Brain microvascular endothelial cell (primary cell): ENCODE measurements at regions not wholly inside any gene's neighbourhood (a gene's known extent, or its start where the extent isn't known, plus 50 kb on each side); places are given as distances from the start of the nearest gene placed in this dataset.

ENCODE experiments used
- DNase-seq: peaks from one replicate; pipeline ENCODE4 v3.0.0-alpha.2; 2020
- H3K27ac ChIP-seq: fragments of 250-450 bp; sonication (Bioruptor Pico); 2 replicates; pipeline ENCODE4 v1.5.1; 2020; ENCODE audit warnings: mild to moderate bottlenecking, moderate library complexity
- H3K27me3 ChIP-seq: fragments of 250-450 bp; sonication (Bioruptor Pico); replicated peaks from 2 replicates; pipeline ENCODE4 v1.5.1; 2020; ENCODE audit warnings: mild to moderate bottlenecking
- H3K36me3 ChIP-seq: fragments of 250-450 bp; sonication (Bioruptor Pico); replicated peaks from 2 replicates; pipeline ENCODE4 v1.5.1; 2020; ENCODE audit warnings: mild to moderate bottlenecking
- H3K4me3 ChIP-seq: 2 replicates; pipeline ENCODE4 v1.5.1; 2011; ENCODE audit warnings: low read depth, mild to moderate bottlenecking, control low read depth, low read length, moderate library complexity
- in situ Hi-C: cut with HindIII; loops from 2 replicates; pipeline ENCODE4 v1.10.0; 2017; ENCODE audit warnings: low sequenced_read_pairs, low pct_ligation_motif_present
- TF ChIP-seq, protein P1 (sequence below): IDR thresholded peaks from 2 replicates; pipeline ENCODE4 v1.5.1; 2011; ENCODE audit warnings: low read depth, mild to moderate bottlenecking, moderate library complexity, low read length, control low read depth, inconsistent platforms; ENCODE audit errors: missing control alignments

DNA sequence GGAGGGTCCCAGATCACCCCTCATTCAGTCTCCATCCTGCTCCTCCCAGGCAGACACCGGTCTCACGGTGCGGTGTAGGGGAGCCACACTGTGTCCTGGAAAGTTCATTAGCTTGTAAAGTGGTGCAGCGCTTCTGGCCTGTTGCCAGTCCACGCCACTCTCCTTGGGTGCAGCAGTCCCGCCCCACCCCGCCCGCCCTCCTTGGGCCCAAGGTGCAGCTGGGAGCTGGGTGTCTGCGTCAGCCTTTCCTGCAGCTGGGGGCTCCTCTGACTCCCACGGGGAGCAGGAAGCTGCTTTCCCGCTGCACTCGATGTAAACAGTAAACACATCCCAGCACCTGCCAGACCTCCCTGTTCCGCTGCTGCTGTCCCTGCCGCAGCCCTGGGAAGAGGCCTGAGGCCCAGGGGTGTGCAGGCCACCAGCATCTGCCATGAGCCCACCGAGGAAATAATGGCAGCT, 53.8 kb upstream of the ASB18 start:
- in situ Hi-C loops: no loop called here
- no peaks in the 10 kb centered on the region for H3K27me3 ChIP-seq
- no peak overlapping the region for H3K4me3 ChIP-seq
- TF ChIP-seq, protein P1, sequence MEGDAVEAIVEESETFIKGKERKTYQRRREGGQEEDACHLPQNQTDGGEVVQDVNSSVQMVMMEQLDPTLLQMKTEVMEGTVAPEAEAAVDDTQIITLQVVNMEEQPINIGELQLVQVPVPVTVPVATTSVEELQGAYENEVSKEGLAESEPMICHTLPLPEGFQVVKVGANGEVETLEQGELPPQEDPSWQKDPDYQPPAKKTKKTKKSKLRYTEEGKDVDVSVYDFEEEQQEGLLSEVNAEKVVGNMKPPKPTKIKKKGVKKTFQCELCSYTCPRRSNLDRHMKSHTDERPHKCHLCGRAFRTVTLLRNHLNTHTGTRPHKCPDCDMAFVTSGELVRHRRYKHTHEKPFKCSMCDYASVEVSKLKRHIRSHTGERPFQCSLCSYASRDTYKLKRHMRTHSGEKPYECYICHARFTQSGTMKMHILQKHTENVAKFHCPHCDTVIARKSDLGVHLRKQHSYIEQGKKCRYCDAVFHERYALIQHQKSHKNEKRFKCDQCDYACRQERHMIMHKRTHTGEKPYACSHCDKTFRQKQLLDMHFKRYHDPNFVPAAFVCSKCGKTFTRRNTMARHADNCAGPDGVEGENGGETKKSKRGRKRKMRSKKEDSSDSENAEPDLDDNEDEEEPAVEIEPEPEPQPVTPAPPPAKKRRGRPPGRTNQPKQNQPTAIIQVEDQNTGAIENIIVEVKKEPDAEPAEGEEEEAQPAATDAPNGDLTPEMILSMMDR: no peak
- no peaks in the 10 kb centered on the region for H3K36me3 ChIP-seq
- DNase-seq: no peak
- H3K27ac ChIP-seq: no peak overlapping the region

DNA sequence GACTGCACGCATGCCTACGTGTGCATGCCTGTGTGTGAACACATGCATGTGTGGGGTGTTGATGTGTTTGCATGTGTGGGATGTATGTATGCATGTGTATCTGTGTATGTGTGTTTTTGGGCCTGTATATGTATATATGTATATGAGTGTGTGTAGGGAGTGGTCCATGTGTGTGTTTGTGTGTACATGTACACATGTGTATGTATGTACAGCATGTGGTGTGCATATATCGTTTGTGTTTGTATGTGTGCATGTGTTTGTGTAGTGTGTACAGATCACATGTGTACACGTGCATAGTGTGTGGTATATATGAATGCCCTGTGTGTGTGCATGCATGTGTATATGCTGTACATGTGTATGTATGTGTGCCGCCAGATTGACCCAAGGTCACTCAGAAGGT, 54.2 kb upstream of the ASB18 start:
- no peak for DNase-seq
- no peak overlapping the region for H3K4me3 ChIP-seq
- in situ Hi-C loops: no loop called here

DNA sequence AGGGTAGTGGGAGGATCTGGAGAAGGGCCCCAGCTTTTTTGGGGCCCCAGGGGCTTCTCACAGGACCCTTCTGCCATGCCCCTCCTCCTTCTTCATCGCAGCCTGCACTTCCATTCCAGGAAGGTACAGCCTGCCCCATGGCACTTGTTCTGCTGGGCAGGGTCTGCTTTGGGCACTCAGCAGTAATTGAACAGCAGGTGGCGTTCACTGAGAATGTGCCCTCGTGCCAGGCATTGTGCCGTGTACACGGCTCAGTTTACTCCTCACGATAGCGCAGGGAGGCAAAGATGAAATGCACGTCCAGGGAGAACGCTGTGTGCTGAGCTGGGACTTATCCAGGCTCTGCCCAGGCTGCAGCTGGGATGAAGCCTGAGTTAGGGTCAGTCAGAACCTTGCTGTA, 54.8 kb upstream of the ASB18 start:
- TF ChIP-seq, protein P1: no peak
- H3K4me3 ChIP-seq: no peak overlapping the region
- H3K36me3 ChIP-seq: no peaks in the 10 kb centered on the region
- H3K27me3 ChIP-seq: no peaks in the 10 kb centered on the region
- in situ Hi-C loops: no loop called here
- no peak for DNase-seq
- no peak overlapping the region for H3K27ac ChIP-seq

More for the DNA sequence above, 54.2 kb upstream of the ASB18 start:
- Histone ChIP-seq H3K27me3 (no peaks in the 10 kb centered on the region), H3K36me3 (no peaks in the 10 kb centered on the region), H3K27ac (no peak overlapping the region)
- TF ChIP-seq, protein P1: no peak

DNA sequence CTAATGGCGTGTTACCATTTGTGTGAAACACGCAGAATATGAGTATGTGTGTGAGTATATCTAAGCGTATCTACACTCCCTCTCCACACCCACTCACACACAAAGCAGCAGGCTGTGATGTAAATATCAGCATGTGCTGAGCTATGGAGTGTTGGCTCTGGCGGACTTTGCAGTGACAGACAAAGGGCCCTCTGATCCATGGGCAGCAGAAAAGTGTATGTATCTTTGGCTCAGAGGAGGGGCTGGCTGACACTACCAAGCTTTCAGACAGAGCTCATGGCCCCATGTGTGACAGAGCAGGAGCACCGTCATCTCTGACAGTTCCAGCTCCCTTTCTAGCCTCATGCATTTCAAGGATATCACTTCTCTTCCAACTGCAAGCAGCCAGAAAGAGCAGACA, 57.2 kb upstream of the ASB18 start:
- no peaks in the 10 kb centered on the region for H3K27me3 ChIP-seq
- H3K36me3 ChIP-seq: no peaks in the 10 kb centered on the region
- in situ Hi-C loops: no loop called here
- DNase-seq: no peak
- H3K4me3 ChIP-seq: no peak overlapping the region
- no peak overlapping the region for H3K27ac ChIP-seq
- TF ChIP-seq, protein P1: no peak

DNA sequence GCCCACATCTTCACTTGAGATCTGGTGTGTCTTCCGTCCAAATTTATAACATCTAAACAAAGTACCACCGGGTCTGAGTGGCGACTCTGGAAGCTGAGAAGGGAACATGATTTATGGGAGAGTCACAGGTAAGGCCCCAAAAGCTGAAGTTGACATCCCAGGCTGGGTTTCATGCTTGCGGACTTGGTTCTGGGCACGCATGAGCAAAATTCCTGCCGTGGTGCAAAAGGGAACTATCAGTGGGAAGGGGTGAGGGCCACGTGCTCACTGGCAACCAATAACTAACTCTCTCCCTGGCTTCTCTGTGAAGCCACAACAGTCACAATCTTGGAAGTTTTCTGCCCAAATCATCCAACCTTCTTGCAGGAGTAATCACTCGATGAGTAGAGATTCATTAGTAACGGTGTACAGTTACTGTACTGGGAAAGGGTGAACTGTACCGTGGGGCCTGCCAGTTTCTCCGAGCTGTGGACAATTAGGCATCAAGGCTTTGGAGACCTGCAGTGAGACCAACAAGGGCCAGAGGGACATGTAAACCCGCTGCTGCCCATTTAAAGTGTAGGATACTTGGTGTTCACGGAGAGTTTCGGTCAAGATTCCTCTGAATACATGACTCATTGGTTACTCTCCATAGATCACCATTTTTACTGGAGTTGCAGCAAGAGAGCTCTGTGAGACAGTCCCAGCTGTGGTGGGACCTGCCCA, 69.4 kb upstream of the ASB18 start:
- DNase-seq: no peak

More for the DNA sequence above, 69.4 kb upstream of the ASB18 start:
- no peak overlapping the region for H3K4me3 ChIP-seq
- in situ Hi-C loops: loop anchor here (25.0 kb wide), 1 partner anchor 729 kb away; no protein-coding TSS in a partner anchor
- no peaks in the 10 kb centered on the region for H3K27me3 ChIP-seq
- no peak overlapping the region for H3K27ac ChIP-seq
- TF ChIP-seq, protein P1: no peak
- no peaks in the 10 kb centered on the region for H3K36me3 ChIP-seq
